Fibroblast of villous mesenchyme (primary cell): ENCODE measurements at regions not wholly inside any gene's neighbourhood (a gene's known extent, or its start where the extent isn't known, plus 50 kb on each side); places are given as distances from the start of the nearest gene placed in this dataset.
"Not testable (repeated sequence)": the region's sequence is repeated elsewhere in the genome, so short reads cannot be mapped to it uniquely, and the experiment has no call there.

Experiments used
- DNase-seq: peaks from one replicate; pipeline ENCODE4 v3.0.0-alpha.2; 2010; ENCODE audit warnings: low read depth
- H3K4me3 ChIP-seq: 2 replicates; pipeline ENCODE4 v1.5.1; 2011; ENCODE audit warnings: low read depth, mild to moderate bottlenecking, low read length
- TF ChIP-seq, protein P1 (sequence below): IDR thresholded peaks from 2 replicates; pipeline ENCODE4 v1.5.1; 2012; ENCODE audit warnings: low read depth, mild to moderate bottlenecking, low read length; ENCODE audit not compliant: insufficient read depth

GRCh38 chr13:80695841-80696240, 354.9 kb upstream of the SPRY2 start:
- no peak for DNase-seq
- no peak overlapping the region for H3K4me3 ChIP-seq
- TF ChIP-seq, protein P1, sequence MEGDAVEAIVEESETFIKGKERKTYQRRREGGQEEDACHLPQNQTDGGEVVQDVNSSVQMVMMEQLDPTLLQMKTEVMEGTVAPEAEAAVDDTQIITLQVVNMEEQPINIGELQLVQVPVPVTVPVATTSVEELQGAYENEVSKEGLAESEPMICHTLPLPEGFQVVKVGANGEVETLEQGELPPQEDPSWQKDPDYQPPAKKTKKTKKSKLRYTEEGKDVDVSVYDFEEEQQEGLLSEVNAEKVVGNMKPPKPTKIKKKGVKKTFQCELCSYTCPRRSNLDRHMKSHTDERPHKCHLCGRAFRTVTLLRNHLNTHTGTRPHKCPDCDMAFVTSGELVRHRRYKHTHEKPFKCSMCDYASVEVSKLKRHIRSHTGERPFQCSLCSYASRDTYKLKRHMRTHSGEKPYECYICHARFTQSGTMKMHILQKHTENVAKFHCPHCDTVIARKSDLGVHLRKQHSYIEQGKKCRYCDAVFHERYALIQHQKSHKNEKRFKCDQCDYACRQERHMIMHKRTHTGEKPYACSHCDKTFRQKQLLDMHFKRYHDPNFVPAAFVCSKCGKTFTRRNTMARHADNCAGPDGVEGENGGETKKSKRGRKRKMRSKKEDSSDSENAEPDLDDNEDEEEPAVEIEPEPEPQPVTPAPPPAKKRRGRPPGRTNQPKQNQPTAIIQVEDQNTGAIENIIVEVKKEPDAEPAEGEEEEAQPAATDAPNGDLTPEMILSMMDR: no peak

DNA sequence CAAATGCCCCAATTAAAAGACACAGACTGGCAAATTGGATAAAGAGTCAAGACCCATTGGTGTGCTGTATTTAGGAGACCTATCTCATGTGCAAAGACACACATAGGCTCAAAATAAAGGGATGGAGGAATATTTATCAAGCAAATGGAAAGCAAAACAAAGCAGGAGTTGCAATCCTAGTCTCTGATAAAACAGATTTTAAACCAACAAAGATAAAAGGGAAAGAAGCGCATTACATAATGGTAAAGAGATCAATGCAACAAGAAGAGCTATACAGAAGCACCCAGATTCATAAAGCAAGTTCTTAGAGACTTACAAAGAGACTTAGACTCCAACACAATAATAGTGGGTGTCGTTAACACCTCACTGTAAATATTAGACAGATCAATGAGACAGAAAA, 350.9 kb upstream of the SPRY2 start:
- not testable (repeated sequence) for DNase-seq, H3K4me3 ChIP-seq

DNA sequence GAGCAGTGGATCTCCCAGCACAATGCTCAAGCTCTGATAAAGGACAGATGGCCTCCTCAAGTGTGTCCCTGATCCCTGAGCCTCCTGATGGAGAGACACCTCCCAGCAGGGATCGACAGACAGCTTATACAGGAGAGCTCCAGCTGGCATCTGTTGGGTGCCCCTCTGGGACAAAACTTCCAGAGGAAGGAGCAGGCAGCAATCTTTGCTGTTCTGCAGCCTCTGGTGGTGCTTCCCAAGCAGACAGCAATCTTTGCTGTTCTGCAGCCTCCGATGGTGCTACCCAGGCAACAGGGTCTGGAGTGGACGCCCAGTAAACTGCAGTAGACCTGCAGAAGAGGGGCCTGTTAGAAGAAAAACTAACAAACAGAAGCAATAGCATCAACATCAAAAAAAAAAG, 349.3 kb upstream of the SPRY2 start:
- no peak overlapping the region for H3K4me3 ChIP-seq
- DNase-seq: no peak
- TF ChIP-seq, protein P1: no peak

- no peak for DNase-seq
These were observed 347.7 kb upstream of the SPRY2 start for GRCh38 chr13:80688593-80688992.

DNA sequence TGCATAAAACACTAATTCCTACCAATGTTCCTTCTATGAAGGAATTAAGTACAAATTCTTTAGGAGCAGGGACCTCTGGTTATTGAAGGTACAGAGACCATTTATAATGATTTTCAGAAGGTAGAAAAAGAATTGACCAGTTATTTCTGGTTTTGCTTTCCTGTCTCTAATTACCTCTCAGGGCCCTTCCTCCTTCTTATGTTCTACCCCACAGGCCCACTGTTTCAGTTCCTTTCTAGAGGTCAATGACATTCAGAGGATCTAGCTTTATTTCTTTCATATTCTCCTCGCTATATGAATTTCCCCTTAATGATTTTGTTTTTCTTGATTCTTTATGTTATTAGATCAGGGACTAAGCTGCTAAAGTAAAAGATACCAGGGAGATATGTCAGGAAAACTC, 345.0 kb upstream of the SPRY2 start:
- TF ChIP-seq, protein P1: no peak
- no peak for DNase-seq
- H3K4me3 ChIP-seq: no peak overlapping the region

More at GRCh38 chr13:80688593-80688992, 347.7 kb upstream of the SPRY2 start:
- H3K4me3 ChIP-seq: no peak overlapping the region
- TF ChIP-seq, protein P1: no peak

DNA sequence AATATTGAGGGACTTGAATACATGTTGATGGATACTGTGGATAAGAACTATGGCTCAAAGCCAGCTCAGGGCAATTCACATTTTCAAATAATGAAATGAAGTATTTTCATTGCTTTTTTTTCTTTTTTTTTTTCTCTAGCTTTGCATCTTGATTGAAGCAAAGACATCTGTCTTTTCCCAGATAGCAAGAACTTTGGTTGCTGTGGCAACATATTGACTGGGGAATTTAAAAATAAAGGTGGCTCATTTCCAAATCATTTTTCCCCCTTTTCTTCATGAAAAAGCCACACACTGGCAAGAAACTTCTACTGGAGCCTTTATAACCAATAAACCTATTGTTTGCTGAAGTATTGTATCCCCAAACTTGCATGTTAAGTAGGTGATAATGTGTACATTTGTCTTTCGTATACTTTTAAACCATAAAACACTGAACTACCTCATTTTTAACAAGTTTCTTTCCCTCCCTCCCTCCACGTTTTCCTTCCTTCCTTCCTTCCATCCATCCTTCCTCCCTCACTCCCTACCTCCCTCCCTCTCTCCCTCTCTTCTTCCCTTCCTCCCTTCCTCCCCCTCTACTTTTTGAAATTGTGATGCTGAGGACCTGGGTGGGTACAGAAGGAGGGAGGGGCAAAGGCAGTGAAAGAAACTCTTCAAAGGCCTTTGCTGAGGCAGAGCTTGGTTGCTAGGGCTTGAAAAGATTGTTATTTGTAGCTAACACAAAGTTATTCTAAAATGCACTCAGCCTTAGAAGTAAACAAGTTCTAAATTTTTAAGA, 343.5 kb upstream of the SPRY2 start:
- TF ChIP-seq, protein P1: no peak
- no peak overlapping the region for H3K4me3 ChIP-seq
- DNase-seq: no peak

GRCh38 chr13:80680786-80681366, 339.9 kb upstream of the SPRY2 start:
- TF ChIP-seq, protein P1: no peak
- no peak for DNase-seq
- H3K4me3 ChIP-seq: no peak overlapping the region
